Endothelial cell of umbilical vein (primary cell): ENCODE measurements at regions not wholly inside any gene's neighbourhood (a gene's known extent, or its start where the extent isn't known, plus 50 kb on each side); places are given as distances from the start of the nearest gene placed in this dataset.

Experiments
- BruUV-seq: library from RNA; stranded (reverse); fragments of 400-500 nt; replicated peaks from 2 replicates; lab custom pipeline; 2021; lab: Mats Ljungman, UMichigan
- CTCF ChIA-PET: fragments of 300-600, 350-600 bp; sonication (Branson Sonifier 250); formaldehyde crosslinking; loops from one replicate; lab custom pipeline; 2021; ENCODE audit warnings: antibody characterized with exemption, inconsistent platforms; lab: Charles Lee
- POLR2A ChIA-PET: fragments of 300-600, 350-600 bp; sonication (Branson Sonifier 250); formaldehyde crosslinking; loops from one replicate; lab custom pipeline; 2021; ENCODE audit warnings: antibody characterized with exemption, inconsistent platforms; lab: Charles Lee
- DNase-seq: peaks from one replicate; pipeline ENCODE4 v3.0.0-alpha.2; 2011; ENCODE audit warnings: low read depth, low spot score
- FAIRE-seq: peaks from 2 replicates; lab custom pipeline; 2011; peaks lifted over from hg19 to GRCh38; lab: Jason Lieb, UNC
- H2AFZ ChIP-seq: 2 replicates; pipeline ENCODE4 v1.6.0; 2012; ENCODE audit warnings: low read depth, low read length, control low read depth, inconsistent platforms
- H3K27ac ChIP-seq: 2 replicates; pipeline ENCODE4 v1.5.1; 2011; ENCODE audit warnings: low read depth, mild to moderate bottlenecking, control low read depth, low read length, moderate library complexity; ENCODE audit not compliant: insufficient read depth
- H3K27me3 ChIP-seq, 2 experiments: 2 replicates each; pipeline versions ENCODE4 v1.6.0 to v1.6.1; 2011; ENCODE audit warnings: low read length in 2 of 2, mixed read lengths in 1 of 2; ENCODE audit not compliant: control insufficient read depth in 2 of 2, insufficient read depth in 2 of 2
- H3K36me3 ChIP-seq, 2 experiments: 2 replicates in 1 of 2; 3 replicates in 1 of 2; pipeline ENCODE4 v1.5.1; 2011; ENCODE audit warnings: low read length in 2 of 2, mild to moderate bottlenecking in 1 of 2, moderate library complexity in 1 of 2; ENCODE audit not compliant: control insufficient read depth in 2 of 2, insufficient read depth in 2 of 2; ENCODE audit errors: extremely low read depth in 1 of 2
- H3K4me1 ChIP-seq: 3 replicates; pipeline ENCODE4 v1.5.1; 2011; ENCODE audit warnings: mild to moderate bottlenecking, low read length; ENCODE audit not compliant: control insufficient read depth, insufficient read depth; ENCODE audit errors: extremely low read depth
- H3K4me2 ChIP-seq: 2 replicates; pipeline ENCODE4 v1.6.1; 2011; ENCODE audit warnings: low read length, control low read depth, mixed read lengths; ENCODE audit not compliant: insufficient read depth
- H3K4me3 ChIP-seq, 3 experiments: fragments of 200-600 bp in 1 of 3; sonication (generic), shearing (Covaris generic) in 1 of 3; replicated peaks in 1 of 3; 2 replicates each; pipeline ENCODE4 v1.5.1; 2011 to 2016; ENCODE audit warnings: control low read depth in 3 of 3, low read length in 3 of 3, mild to moderate bottlenecking in 2 of 3, inconsistent platforms in 1 of 3, low read depth in 1 of 3, moderate library complexity in 1 of 3; ENCODE audit not compliant: insufficient read depth in 1 of 3
- H3K79me2 ChIP-seq: 2 replicates; pipeline ENCODE4 v1.6.0; 2012; ENCODE audit warnings: low read length, inconsistent platforms; ENCODE audit not compliant: control insufficient read depth, insufficient read depth
- H3K9ac ChIP-seq: replicated peaks from 2 replicates; pipeline ENCODE3; 2011; ENCODE audit warnings: low read length, control low read depth; ENCODE audit not compliant: insufficient read depth; ENCODE audit errors: extremely low read depth
- H3K9me1 ChIP-seq: replicated peaks from 3 replicates; pipeline ENCODE4 v1.6.0; 2011; ENCODE audit warnings: mild to moderate bottlenecking, low read length; ENCODE audit not compliant: control insufficient read depth, insufficient read depth; ENCODE audit errors: extremely low read depth
- H3K9me3 ChIP-seq: replicated peaks from 2 replicates; pipeline ENCODE4 v1.5.1; 2012; ENCODE audit warnings: low read length, inconsistent platforms; ENCODE audit not compliant: control insufficient read depth, insufficient read depth
- H4K20me1 ChIP-seq: replicated peaks from 2 replicates; pipeline ENCODE3; 2011; ENCODE audit warnings: mild to moderate bottlenecking, low read length; ENCODE audit not compliant: control insufficient read depth, insufficient read depth; ENCODE audit errors: extremely low read depth
- CTCF ChIP-seq, 2 donors: IDR thresholded peaks; 1 replicate in 1 of 2; 2 replicates in 1 of 2; pipeline ENCODE4 v1.5.1; 2011; ENCODE audit warnings: low read length in 2 of 2, mild to moderate bottlenecking in 2 of 2, moderate library complexity in 2 of 2, control low read depth in 1 of 2, inconsistent platforms in 1 of 2, low read depth in 1 of 2; ENCODE audit not compliant: insufficient read depth in 1 of 2; ENCODE audit errors: extremely low read depth in 1 of 2
- JUN ChIP-seq: IDR thresholded peaks from 2 replicates; pipeline ENCODE4 v1.6.1; 2011; ENCODE audit warnings: borderline replicate concordance, low read depth; ENCODE audit not compliant: insufficient read length, insufficient read depth
- dilution Hi-C: fragments of 300-500 bp; cut with MboI; formaldehyde crosslinking; loops from one replicate; pipeline ENCODE4 v1.15.0; 2019; ENCODE audit warnings: low sequenced_read_pairs; ENCODE audit not compliant: extremely low pct_ligation_motif_present
- intact Hi-C: fragments of 100-400 bp; cut with micrococcal nuclease; formaldehyde crosslinking; loops from one replicate; pipeline ENCODE4 v1.10.0; 2022

GRCh38 chr11:60647087-60647486 is 52.3 kb upstream of the MS4A8 start:
- TF ChIP-seq CTCF (IDR thresholded peaks at IDR 0.05; ENCODE audit: extremely low read depth in 1 of 2, insufficient read depth in 1 of 2, low read depth in 1 of 2, low read length in 2 of 2) (no peak), JUN (no peak)
- Histone ChIP-seq H3K9me1 (no peaks in the 10 kb centered on the region), H3K9ac (no peak overlapping the region), H3K79me2 (no peaks in the 10 kb centered on the region), H3K4me2 (no peak overlapping the region), H2AFZ (no peak overlapping the region), H3K36me3 (no peaks in the 10 kb centered on the region), H3K27me3 (no peaks in the 10 kb centered on the region), H3K27ac (no peak overlapping the region), H3K4me3 (no peak overlapping the region), H3K4me1 (no peaks in the 10 kb centered on the region), H4K20me1 (no peaks in the 10 kb centered on the region), H3K9me3 (no peaks in the 10 kb centered on the region)
- POLR2A ChIA-PET = no interaction called here
- dilution Hi-C loops (no loop called here), intact Hi-C loops (no loop called here)
- FAIRE-seq (no peak), DNase-seq (no peak)
- no TSS peak for BruUV-seq
- CTCF ChIA-PET = no interaction called here
